HCT116 (cell line): ENCODE measurements at regions not wholly inside any gene's neighbourhood (a gene's known extent, or its start where the extent isn't known, plus 50 kb on each side); places are given as distances from the start of the nearest gene placed in this dataset.

ENCODE experiments used
- ATAC-seq: fragments of 200-7000 bp; cut with Tn5 transposase; 2 replicates; pipeline ENCODE4 v1.9.1; 2020; ENCODE audit warnings: mild to moderate bottlenecking, moderate library complexity
- BruUV-seq: library from RNA; stranded (reverse); fragments of 400-500 nt; replicated peaks from 2 replicates; lab custom pipeline; 2021; lab: Mats Ljungman, UMichigan
- CTCF ChIA-PET: fragments of 300-600 bp; sonication (Branson Sonifier 250); formaldehyde crosslinking; loops from one replicate; lab custom pipeline; 2021; ENCODE audit warnings: antibody characterized with exemption; lab: Charles Lee
- POLR2A ChIA-PET: fragments of 300-600, 350-600 bp; sonication (Branson Sonifier 250); formaldehyde crosslinking; loops from one replicate; lab custom pipeline; 2021; ENCODE audit warnings: antibody characterized with exemption; lab: Charles Lee
- RAD21 ChIA-PET, 2 experiments: fragments of 300-600 bp; sonication (Branson Sonifier 250); formaldehyde crosslinking; loops; one replicate each; lab custom pipeline; 2023; ENCODE audit warnings: low total read pairs in 2 of 2; ENCODE audit not compliant: uncharacterized antibody in 2 of 2, unreplicated experiment in 2 of 2, low non-redundant PET in 1 of 2; lab: Charles Lee
- DNase-seq: peaks from one replicate; pipeline ENCODE4 v3.0.0-alpha.2; 2010; ENCODE audit warnings: low read depth, low spot score
- H2AFZ ChIP-seq: fragments of 200-600 bp; shearing (Covaris generic), sonication (generic); 2 replicates; pipeline ENCODE4 v1.6.1; 2017; ENCODE audit warnings: low read depth, mixed run types, mixed read lengths, antibody characterized with exemption, low read length; ENCODE audit not compliant: poor library complexity, severe bottlenecking
- H3K27ac ChIP-seq: 2 replicates; pipeline ENCODE4 v1.5.1; 2012; ENCODE audit warnings: low read depth, low read length
- H3K27me3 ChIP-seq: fragments of 200-600 bp; sonication (generic); 2 replicates; pipeline ENCODE4 v1.6.1; 2016; ENCODE audit warnings: mixed run types, low read length, mixed read lengths; ENCODE audit not compliant: insufficient read depth
- H3K36me3 ChIP-seq, 2 experiments: fragments of 200-500 bp in 1 of 2; fragments of 200-600 bp in 1 of 2; sonication (Bioruptor generic) in 1 of 2; sonication (generic) in 1 of 2; 2 replicates each; pipeline versions ENCODE4 v1.5.1 to v1.6.1; 2014 to 2016; ENCODE audit warnings: low read length in 2 of 2, inconsistent platforms in 1 of 2, mixed read lengths in 1 of 2, mixed run types in 1 of 2; ENCODE audit not compliant: insufficient read depth in 2 of 2, control insufficient read depth in 1 of 2
- H3K4me1 ChIP-seq, 2 experiments: fragments of 200-600 bp in 1 of 2; sonication (generic) in 1 of 2; 2 replicates each; pipeline versions ENCODE4 v1.5.1 to v1.6.1; 2012 to 2017; ENCODE audit warnings: low read length in 2 of 2, inconsistent platforms in 1 of 2, mild to moderate bottlenecking in 1 of 2, mixed read lengths in 1 of 2, mixed run types in 1 of 2, moderate library complexity in 1 of 2; ENCODE audit not compliant: insufficient read depth in 2 of 2, control insufficient read depth in 1 of 2
- H3K4me2 ChIP-seq: fragments of 200-600 bp; sonication (generic); 2 replicates; pipeline ENCODE4 v1.6.1; 2017; ENCODE audit warnings: mixed run types, low read length, mixed read lengths
- H3K4me3 ChIP-seq, 2 experiments: fragments of 200-600 bp in 1 of 2; sonication (generic) in 1 of 2; replicated peaks in 1 of 2; 2 replicates each; pipeline ENCODE4 v1.5.1; 2011 to 2016; ENCODE audit warnings: low read length in 2 of 2, control low read depth in 1 of 2, low read depth in 1 of 2, mild to moderate bottlenecking in 1 of 2, mixed read lengths in 1 of 2, mixed run types in 1 of 2
- H3K79me2 ChIP-seq: fragments of 200-600 bp; sonication (generic); 2 replicates; pipeline ENCODE4 v1.6.1; 2017; ENCODE audit warnings: mild to moderate bottlenecking, mixed run types, low read length, moderate library complexity, mixed read lengths; ENCODE audit not compliant: insufficient read depth
- H3K9ac ChIP-seq: fragments of 200-600 bp; sonication (generic); 2 replicates; pipeline ENCODE4 v1.6.1; 2016; ENCODE audit warnings: low read length, mixed read lengths
- H3K9me2 ChIP-seq: fragments of 200-600 bp; sonication (generic), shearing (Covaris generic); 2 replicates; pipeline ENCODE4 v1.6.1; 2017; ENCODE audit warnings: mixed run types, mild to moderate bottlenecking, moderate library complexity; ENCODE audit not compliant: insufficient read depth
- H3K9me3 ChIP-seq, 2 experiments: fragments of 200-500 bp in 1 of 2; fragments of 200-600 bp in 1 of 2; sonication (Bioruptor generic) in 1 of 2; sonication (generic) in 1 of 2; 2 replicates each; pipeline ENCODE4 v1.6.1; 2014 to 2017; ENCODE audit warnings: low read length in 2 of 2, mixed read lengths in 2 of 2, inconsistent platforms in 1 of 2, low read depth in 1 of 2, mild to moderate bottlenecking in 1 of 2, mixed run types in 1 of 2, moderate library complexity in 1 of 2; ENCODE audit not compliant: control insufficient read depth in 1 of 2, insufficient read depth in 1 of 2
- H4K20me1 ChIP-seq: fragments of 200-600 bp; sonication (generic), shearing (Covaris generic); 2 replicates; pipeline ENCODE4 v1.6.1; 2017; ENCODE audit warnings: mixed run types, mild to moderate bottlenecking, moderate library complexity; ENCODE audit not compliant: insufficient read depth
- CBX3 ChIP-seq: IDR thresholded peaks from 2 replicates; pipeline ENCODE4 v1.6.1; 2012; ENCODE audit warnings: low read depth
- ELF1 ChIP-seq: IDR thresholded peaks from 2 replicates; pipeline ENCODE4 v1.6.1; 2012; ENCODE audit warnings: low read depth, borderline replicate concordance
- EZH2 ChIP-seq: fragments of 200-600 bp; sonication (generic); IDR thresholded peaks from 2 replicates; pipeline ENCODE4 v1.6.1; 2017; ENCODE audit warnings: antibody characterized with exemption, mixed run types
- FOSL1 ChIP-seq: IDR thresholded peaks from 2 replicates; pipeline ENCODE4 v1.6.1; 2012; ENCODE audit warnings: low read depth
- SIN3A ChIP-seq: IDR thresholded peaks from 2 replicates; pipeline ENCODE4 v1.6.1; 2012; ENCODE audit warnings: low read depth
- YY1 ChIP-seq: IDR thresholded peaks from 2 replicates; pipeline ENCODE4 v1.6.1; 2011; ENCODE audit warnings: low read length, low read depth, moderate library complexity, mild to moderate bottlenecking; ENCODE audit not compliant: insufficient replicate concordance; ENCODE audit errors: extremely low read depth
- ZNF274 ChIP-seq: fragments of 200-500 bp; sonication (Bioruptor generic); IDR thresholded peaks from 2 replicates; pipeline ENCODE4 v1.6.1; 2014; ENCODE audit warnings: mild to moderate bottlenecking, low read depth, low read length, inconsistent platforms
- intact Hi-C: fragments of 100-400 bp; cut with micrococcal nuclease; formaldehyde crosslinking; loops from 2 replicates; pipeline ENCODE4 v1.10.0; 2022
- TF ChIP-seq, protein P1 (sequence below): IDR thresholded peaks from 2 replicates; pipeline ENCODE4 v1.6.1; 2011; ENCODE audit warnings: mild to moderate bottlenecking, low read length, moderate library complexity; ENCODE audit not compliant: insufficient replicate concordance; ENCODE audit errors: extremely low read depth
- TF ChIP-seq, protein P2 (sequence below), 3 experiments: fragments of 200-600 bp in 1 of 3; sonication (generic) in 1 of 3; IDR thresholded peaks in 2 of 3; conservative IDR thresholded peaks in 1 of 3; 2 replicates each; pipeline ENCODE4 v1.5.1; 2012 to 2017; ENCODE audit warnings: low read depth in 2 of 3, low read length in 2 of 3, antibody characterized with exemption in 1 of 3, borderline replicate concordance in 1 of 3, control low read depth in 1 of 3, mild to moderate bottlenecking in 1 of 3, mixed read lengths in 1 of 3, mixed run types in 1 of 3, moderate library complexity in 1 of 3; ENCODE audit not compliant: insufficient read depth in 1 of 3

DNA sequence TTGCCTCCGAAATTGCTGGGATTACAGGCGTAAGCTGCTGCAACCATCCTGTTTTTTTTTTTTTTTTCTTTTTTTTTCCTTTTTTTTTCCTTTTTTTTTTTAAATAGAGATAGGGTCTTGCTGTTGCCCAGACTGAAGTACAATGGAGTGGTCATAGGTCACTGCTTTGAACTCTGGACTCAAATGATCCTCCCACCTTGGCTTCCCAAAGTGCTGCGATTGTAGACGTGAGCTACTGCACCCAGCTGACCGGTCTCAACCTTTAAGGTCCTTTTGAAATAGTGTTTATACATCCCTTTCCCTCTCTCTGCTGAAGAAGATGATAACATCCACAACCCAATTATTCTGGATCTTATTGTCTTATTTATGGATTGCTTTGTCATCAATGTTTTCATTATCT, 548.7 kb downstream of the GBA3 start:
- BruUV-seq: no TSS peak
- H3K27ac ChIP-seq: no peak overlapping the region
- H3K79me2 ChIP-seq: no peaks in the 10 kb centered on the region
- CTCF ChIA-PET: no interaction called here
- intact Hi-C loops: no loop called here
- no peaks in the 10 kb centered on the region for H3K27me3 ChIP-seq
- no peaks in the 10 kb centered on the region for H3K36me3 ChIP-seq
- DNase-seq: no peak
- H3K9ac ChIP-seq: no peak overlapping the region
- H3K4me2 ChIP-seq: no peak overlapping the region
- no peak overlapping the region for H2AFZ ChIP-seq
- RAD21 ChIA-PET: no interaction called here
- no peak overlapping the region for H3K4me3 ChIP-seq
- no peak for TF ChIP-seq ELF1
- peaks cover 4 to 11% of the 10 kb centered on the region in 2 experiments; a peak in 2 of 4 replicates for H3K9me3 ChIP-seq
- no peaks in the 10 kb centered on the region for H3K9me2 ChIP-seq
- H3K4me1 ChIP-seq: no peaks in the 10 kb centered on the region
- no peak for ATAC-seq
- H4K20me1 ChIP-seq: no peaks in the 10 kb centered on the region
- POLR2A ChIA-PET: interaction anchor here (0.7 kb wide), 1 partner anchor 649 kb away, joined by 3 read pairs; no protein-coding TSS in a partner anchor

DNA sequence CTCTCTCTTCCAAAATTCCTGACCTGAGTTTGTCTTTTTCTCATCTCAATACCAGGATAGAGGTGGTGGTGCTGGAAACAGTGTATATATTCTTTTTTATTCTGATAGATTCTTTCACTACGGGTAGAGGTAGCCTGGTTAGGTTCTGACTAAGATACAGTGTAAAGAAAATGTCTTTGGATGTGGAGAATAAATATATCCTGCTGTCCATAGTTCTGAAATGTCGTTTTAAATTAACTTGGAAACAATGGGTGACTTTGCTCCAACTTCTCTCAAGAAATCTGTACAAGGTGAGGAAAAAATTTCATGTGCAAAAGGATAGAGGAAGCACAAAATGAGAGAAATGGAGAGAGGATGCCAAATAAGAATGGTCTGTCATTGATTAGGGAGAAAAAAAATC, 546.1 kb downstream of the GBA3 start:
- Histone ChIP-seq H3K9me3 (peaks cover 6 to 16% of the 10 kb centered on the region in 2 experiments; a peak in 2 of 4 replicates), H3K36me3 (no peaks in the 10 kb centered on the region)

More for the DNA sequence above, 546.1 kb downstream of the GBA3 start:
- Histone ChIP-seq H3K4me3 (no peak overlapping the region), H3K27ac (no peak overlapping the region), H3K9me2 (no peaks in the 10 kb centered on the region), H4K20me1 (no peaks in the 10 kb centered on the region), H3K27me3 (no peaks in the 10 kb centered on the region), H2AFZ (no peak overlapping the region), H3K4me2 (no peak overlapping the region), H3K4me1 (no peaks in the 10 kb centered on the region), H3K79me2 (no peaks in the 10 kb centered on the region), H3K9ac (no peak overlapping the region)
- DNase-seq (no peak), ATAC-seq (no peak)
- intact Hi-C loops: no loop called here
- ChIA-PET POLR2A (no interaction called here), RAD21 (no interaction called here), CTCF (no interaction called here)
- TF ChIP-seq SIN3A: no peak
- no peak for TF ChIP-seq FOSL1
- no peak for TF ChIP-seq CBX3
- TF ChIP-seq, protein P1, sequence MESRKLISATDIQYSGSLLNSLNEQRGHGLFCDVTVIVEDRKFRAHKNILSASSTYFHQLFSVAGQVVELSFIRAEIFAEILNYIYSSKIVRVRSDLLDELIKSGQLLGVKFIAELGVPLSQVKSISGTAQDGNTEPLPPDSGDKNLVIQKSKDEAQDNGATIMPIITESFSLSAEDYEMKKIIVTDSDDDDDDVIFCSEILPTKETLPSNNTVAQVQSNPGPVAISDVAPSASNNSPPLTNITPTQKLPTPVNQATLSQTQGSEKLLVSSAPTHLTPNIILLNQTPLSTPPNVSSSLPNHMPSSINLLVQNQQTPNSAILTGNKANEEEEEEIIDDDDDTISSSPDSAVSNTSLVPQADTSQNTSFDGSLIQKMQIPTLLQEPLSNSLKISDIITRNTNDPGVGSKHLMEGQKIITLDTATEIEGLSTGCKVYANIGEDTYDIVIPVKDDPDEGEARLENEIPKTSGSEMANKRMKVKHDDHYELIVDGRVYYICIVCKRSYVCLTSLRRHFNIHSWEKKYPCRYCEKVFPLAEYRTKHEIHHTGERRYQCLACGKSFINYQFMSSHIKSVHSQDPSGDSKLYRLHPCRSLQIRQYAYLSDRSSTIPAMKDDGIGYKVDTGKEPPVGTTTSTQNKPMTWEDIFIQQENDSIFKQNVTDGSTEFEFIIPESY: no peak
- TF ChIP-seq ZNF274: no peak
- TF ChIP-seq, protein P2, sequence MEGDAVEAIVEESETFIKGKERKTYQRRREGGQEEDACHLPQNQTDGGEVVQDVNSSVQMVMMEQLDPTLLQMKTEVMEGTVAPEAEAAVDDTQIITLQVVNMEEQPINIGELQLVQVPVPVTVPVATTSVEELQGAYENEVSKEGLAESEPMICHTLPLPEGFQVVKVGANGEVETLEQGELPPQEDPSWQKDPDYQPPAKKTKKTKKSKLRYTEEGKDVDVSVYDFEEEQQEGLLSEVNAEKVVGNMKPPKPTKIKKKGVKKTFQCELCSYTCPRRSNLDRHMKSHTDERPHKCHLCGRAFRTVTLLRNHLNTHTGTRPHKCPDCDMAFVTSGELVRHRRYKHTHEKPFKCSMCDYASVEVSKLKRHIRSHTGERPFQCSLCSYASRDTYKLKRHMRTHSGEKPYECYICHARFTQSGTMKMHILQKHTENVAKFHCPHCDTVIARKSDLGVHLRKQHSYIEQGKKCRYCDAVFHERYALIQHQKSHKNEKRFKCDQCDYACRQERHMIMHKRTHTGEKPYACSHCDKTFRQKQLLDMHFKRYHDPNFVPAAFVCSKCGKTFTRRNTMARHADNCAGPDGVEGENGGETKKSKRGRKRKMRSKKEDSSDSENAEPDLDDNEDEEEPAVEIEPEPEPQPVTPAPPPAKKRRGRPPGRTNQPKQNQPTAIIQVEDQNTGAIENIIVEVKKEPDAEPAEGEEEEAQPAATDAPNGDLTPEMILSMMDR (IDR thresholded peaks at IDR 0.05 in 2 of 3, conservative IDR thresholded peaks at IDR 0.05 in 1 of 3; ENCODE audit: borderline replicate concordance in 1 of 3, insufficient read depth in 1 of 3, low read depth in 2 of 3, low read length in 2 of 3): no peak
- no peak for TF ChIP-seq YY1
- TF ChIP-seq ELF1: no peak
- no peak for TF ChIP-seq EZH2
- BruUV-seq: no TSS peak
